GM04504 (cell line): ENCODE measurements at regions not wholly inside any gene's neighbourhood (a gene's known extent, or its start where the extent isn't known, plus 50 kb on each side); places are given as distances from the start of the nearest gene placed in this dataset.

ENCODE experiments used
- DNase-seq: peaks from one replicate; pipeline ENCODE4 v3.0.0-alpha.2; 2012; ENCODE audit warnings: low read depth

DNA sequence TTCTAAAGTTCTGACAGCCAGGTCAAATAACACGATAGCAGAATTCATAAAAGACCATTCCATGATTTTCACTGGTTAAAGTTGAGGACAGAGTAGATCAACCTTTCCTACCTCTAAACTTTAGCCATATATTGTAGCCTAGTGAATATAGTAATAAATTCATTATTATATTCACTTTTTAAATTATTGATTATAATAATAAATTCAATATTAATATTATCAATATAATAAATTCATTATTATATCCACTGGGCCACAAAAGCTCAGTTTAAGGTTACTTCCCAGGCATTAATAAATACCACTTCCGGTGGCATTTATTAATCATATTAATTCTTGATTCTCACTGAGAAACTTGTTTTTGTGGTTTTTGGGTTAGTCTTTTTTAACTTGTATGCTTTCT lies 85.7 kb upstream of the GPC6 start:
- DNase-seq = no peak

DNA sequence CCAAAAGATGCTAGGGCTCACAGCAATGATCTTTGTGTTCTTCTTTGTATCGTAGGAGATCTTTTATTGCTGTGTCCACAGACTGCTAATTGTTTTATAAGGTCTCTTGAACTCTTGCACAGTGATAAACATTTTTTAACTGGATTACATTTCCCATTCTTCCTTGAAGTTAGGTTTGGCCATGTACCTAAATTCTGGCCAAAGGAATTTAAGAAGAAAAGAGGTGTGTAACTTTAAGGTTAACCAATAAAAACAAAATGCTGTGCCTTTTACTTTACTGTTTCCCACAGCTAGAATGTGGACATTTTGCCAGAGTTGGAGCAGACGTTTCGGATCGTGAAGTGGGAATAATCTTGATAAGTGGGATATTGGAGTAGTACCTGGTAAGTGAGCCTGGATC lies 82.6 kb upstream of the GPC6 start:
- DNase-seq = no peak

DNA sequence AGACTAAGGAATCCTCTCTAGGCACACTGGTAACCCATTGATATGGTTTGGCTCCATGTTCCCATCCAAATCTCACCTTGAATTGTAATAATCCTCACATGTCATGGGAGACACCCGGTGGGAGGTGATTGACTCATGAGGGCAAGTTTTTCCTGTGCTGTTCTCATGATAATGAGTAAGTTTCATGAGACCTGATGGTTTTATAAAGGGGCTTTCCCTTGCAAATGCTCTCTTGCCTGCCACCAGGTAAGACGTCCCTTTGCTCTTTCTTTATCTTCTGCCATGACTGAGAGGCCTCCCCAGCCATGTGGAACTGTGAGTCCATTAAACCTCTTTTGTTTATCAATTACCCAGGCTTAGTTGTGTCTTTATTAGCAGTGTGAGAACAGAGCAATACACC lies 81.4 kb upstream of the GPC6 start:
- DNase-seq = no peak

DNA sequence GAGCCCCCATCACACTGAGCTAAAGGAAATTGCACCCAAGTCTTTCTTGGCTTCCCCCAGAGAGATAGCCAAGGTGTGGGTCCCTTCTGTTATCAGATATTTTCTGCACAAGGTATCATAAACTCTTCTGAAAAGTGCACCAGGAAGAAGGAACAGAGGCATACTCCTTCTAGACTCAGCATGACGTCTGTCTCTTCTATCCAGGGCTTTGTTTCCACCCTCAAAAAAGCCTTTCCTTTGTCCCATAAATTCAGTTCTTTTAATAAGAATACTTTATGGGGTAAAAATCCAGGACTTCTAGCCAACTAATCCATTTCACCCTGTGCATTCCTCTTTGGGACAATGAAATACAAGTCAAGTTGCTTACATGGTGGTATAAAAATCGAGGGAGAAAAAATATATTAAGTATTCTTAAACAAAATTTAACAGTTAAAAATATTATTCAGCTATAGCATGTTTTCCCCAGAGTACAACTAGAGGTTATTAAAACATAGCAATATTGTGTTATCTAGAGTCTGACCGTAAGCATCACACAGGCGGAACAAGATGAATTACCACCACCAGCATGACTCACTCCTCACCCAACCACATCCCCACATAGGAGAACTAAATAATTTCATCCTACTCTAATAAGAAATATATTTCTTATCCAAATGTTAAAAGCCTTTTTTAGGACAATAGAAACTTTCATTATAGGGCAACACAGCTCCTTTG lies 79.9 kb upstream of the GPC6 start:
- DNase-seq = no peak

DNA sequence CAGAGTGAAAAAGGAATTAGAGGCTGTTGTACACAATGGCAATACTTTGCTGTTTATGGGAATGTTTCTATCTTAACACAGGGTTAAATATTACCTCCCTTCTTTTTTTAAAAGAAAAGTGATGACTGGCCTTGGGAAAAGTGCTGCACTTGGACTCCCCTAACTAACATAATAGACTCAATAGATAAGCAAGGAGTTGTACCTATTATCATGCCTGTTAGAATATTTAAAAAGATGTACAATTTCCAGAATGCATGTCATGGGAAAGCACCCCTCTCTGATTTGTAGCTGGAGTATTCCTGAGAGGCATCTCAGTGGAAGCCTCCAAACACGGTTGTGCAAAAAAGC lies 79.3 kb upstream of the GPC6 start:
- no peak for DNase-seq

DNA sequence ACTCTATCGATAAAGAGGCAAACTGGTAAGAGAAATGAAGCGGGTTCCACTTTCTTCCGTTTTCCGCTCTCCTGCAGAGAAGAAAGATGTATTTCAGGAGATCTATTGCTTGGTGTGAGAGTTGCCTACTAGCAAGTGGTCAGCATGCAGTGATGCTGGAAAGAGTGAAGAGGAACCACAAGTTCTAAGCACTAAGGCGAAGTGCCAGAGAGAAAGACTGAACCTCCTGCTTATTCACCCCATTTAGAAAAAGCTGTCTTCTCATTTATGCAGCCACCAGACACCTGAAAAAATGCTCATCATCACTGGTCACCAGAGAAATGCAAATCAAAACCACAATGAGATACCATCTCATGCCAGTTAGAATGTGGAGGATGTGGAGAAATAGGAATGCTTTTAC lies 78.7 kb upstream of the GPC6 start:
- no peak for DNase-seq

DNA sequence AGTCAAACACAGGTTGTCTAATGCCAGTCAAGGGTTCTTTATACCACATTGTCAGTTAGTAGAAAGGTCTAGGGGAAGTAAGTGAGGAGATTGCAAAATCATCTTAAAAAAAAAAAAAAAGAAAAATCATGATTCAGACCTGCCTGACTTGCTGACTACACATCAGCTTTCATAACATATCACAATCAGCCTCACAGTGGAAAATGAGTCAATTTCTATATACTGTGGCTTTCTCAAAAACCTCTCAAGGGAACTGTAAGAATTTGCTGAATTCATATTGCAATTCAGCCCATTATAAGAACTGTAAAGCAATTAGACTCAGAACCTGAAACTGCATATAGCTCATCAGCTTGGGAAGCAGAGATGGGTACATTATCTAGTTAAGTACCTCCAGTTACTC lies 75.3 kb upstream of the GPC6 start:
- DNase-seq = peak; percentile 44

DNA sequence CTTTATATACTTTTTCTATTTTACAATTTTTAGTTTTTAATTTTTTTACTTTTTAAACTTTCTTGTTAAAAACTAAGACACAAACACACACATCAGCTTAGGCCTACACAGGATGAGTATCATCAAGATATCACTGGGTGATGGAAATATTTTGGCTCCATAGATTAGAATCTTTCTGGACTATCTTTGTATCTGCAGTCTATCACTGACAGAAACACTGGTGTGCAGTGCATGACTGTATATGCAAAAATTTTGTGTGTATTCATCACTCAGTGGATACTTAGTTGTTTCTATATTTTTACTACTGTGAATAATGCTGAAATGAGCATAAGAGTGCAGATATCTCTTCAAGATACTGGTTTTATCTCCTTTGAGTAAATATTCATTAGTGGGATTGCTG lies 68.0 kb upstream of the GPC6 start:
- no peak for DNase-seq

DNA sequence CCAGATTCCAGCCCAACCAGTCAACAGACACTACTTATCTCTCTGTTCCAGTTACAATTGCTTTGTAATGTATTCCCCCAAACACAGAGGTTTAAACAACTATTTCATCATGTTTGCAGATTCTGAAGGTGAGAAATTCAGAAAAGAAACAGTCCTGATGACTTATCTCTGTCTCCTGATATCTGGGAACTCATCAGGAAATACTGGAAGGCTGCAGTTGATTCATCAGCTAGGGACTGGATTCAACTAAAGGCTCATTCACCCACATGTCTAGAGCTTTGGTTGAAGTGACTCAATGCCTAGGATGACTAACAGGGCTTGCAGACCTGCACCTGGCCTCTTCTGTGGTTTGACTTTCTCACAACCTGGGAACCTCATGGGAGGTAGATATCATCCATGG lies 56.6 kb upstream of the GPC6 start:
- DNase-seq = peak; percentile 28

DNA sequence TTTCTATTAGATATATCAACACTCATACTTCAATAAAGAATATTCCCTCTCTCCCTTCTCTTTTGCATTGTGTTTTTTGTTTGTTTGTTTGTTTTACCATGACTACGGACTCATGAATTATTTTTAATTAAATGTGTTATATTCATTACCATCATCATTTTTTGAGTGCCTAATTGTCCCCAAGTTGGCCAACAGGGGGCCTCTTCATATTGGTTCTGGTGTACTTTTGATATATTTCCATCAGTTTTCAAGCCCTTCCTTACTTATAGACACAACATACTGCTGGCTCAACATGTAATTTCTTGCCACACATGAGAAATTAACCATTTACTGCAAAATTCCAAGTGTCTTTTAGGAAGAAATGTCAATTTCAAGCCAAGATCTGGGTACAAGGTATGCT lies 54.5 kb upstream of the GPC6 start:
- no peak for DNase-seq

DNA sequence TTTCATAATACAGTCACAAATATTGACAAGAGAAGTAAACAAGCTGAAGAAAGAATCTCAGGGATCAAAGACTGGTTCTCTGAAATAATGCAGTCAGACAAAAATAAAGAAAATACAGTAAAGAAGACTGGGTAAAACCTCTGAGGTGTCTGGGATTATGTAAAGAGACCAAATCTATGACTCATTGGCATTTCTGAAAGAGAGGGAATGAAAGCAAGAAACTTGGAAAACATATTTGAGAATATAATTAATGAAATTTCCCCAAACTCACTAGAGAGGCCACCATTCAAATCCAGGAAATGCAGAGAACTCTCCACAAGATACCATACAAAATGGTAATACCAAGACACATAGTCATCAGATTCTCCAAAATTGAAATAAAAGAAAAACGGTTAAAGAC lies 53.0 kb upstream of the GPC6 start:
- no peak for DNase-seq

DNA sequence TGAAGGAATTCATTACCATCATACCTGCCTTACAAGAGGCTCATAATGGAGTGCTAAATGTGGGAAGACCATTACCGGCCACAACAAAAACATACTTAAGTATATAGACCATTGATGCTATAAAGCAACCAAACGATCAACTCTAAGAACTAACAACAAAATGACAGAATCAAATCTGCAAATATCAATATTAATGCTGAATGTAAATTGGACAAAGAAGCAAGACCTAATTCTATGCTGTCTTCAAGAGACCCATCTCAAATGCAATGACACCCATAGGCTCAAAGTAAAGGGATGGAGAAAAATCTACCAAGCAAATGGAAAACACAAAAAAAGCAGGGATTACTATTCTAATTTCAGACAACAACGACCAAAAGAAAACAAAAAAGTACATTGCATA lies 52.3 kb upstream of the GPC6 start:
- no peak for DNase-seq
